ENCODE measurements at regions not wholly inside any gene's neighbourhood (a gene's known extent, or its start where the extent isn't known, plus 50 kb on each side); places are given as distances from the start of the nearest gene placed in this dataset.

GRCh38 chr14:87055007-87055406, 938.0 kb downstream of the GALC start:
- TF ChIP-seq CTCF (IDR thresholded peaks at IDR 0.05; ENCODE audit: low read depth, low read length, missing control alignments): no peak
- Histone ChIP-seq H3K4me3 (ENCODE audit: low read depth, low read length) (no peak overlapping the region), H3K27me3 (replicated peaks) (no peaks in the 10 kb centered on the region), H3K27ac (no peak overlapping the region), H3K36me3 (replicated peaks) (no peaks in the 10 kb centered on the region)
- in situ Hi-C loops (cut with HindIII; ENCODE audit: low pct_ligation_motif_present, low sequenced_read_pairs): no loop called here
- no peak for DNase-seq

- Histone ChIP-seq H3K4me3 (ENCODE audit: low read depth, low read length) (no peak overlapping the region), H3K36me3 (replicated peaks) (no peaks in the 10 kb centered on the region), H3K27me3 (replicated peaks) (no peaks in the 10 kb centered on the region), H3K27ac (no peak overlapping the region)
- TF ChIP-seq CTCF (IDR thresholded peaks at IDR 0.05; ENCODE audit: low read depth, low read length, missing control alignments): no peak
- in situ Hi-C loops (cut with HindIII; ENCODE audit: low pct_ligation_motif_present, low sequenced_read_pairs): no loop called here
- DNase-seq: no peak
Observed at GRCh38 chr14:87052646-87053225, 940.2 kb downstream of the GALC start.

GRCh38 chr14:87050421-87050820, 942.6 kb downstream of the GALC start:
- no peaks in the 10 kb centered on the region for H3K27me3 ChIP-seq (replicated peaks)
- TF ChIP-seq CTCF (IDR thresholded peaks at IDR 0.05; ENCODE audit: low read depth, low read length, missing control alignments): no peak
- no peaks in the 10 kb centered on the region for H3K36me3 ChIP-seq (replicated peaks)
- no peak overlapping the region for H3K27ac ChIP-seq
- in situ Hi-C loops (cut with HindIII; ENCODE audit: low pct_ligation_motif_present, low sequenced_read_pairs): no loop called here
- H3K4me3 ChIP-seq (ENCODE audit: low read depth, low read length): no peak overlapping the region
- DNase-seq: no peak

GRCh38 chr14:87049950-87050349, 943.0 kb downstream of the GALC start:
- H3K27me3 ChIP-seq (replicated peaks): no peaks in the 10 kb centered on the region
- TF ChIP-seq CTCF (IDR thresholded peaks at IDR 0.05; ENCODE audit: low read depth, low read length, missing control alignments): peak; percentile 46
- H3K36me3 ChIP-seq (replicated peaks): no peaks in the 10 kb centered on the region
- no peak overlapping the region for H3K27ac ChIP-seq
- no peak overlapping the region for H3K4me3 ChIP-seq (ENCODE audit: low read depth, low read length)
- peak; percentile 5 for DNase-seq
- in situ Hi-C loops (cut with HindIII; ENCODE audit: low pct_ligation_motif_present, low sequenced_read_pairs): no loop called here

- no peak overlapping the region for H3K27ac ChIP-seq
- no peaks in the 10 kb centered on the region for H3K36me3 ChIP-seq (replicated peaks)
- H3K27me3 ChIP-seq (replicated peaks): no peaks in the 10 kb centered on the region
- no peak for TF ChIP-seq CTCF (IDR thresholded peaks at IDR 0.05; ENCODE audit: low read depth, low read length, missing control alignments)
- in situ Hi-C loops (cut with HindIII; ENCODE audit: low pct_ligation_motif_present, low sequenced_read_pairs): no loop called here
- no peak overlapping the region for H3K4me3 ChIP-seq (ENCODE audit: low read depth, low read length)
- DNase-seq: no peak
Observed at GRCh38 chr14:87046960-87047359, 946.0 kb downstream of the GALC start.

- no peak for TF ChIP-seq CTCF (IDR thresholded peaks at IDR 0.05; ENCODE audit: low read depth, low read length, missing control alignments)
- in situ Hi-C loops (cut with HindIII; ENCODE audit: low pct_ligation_motif_present, low sequenced_read_pairs): no loop called here
- H3K27me3 ChIP-seq (replicated peaks): no peaks in the 10 kb centered on the region
- no peak overlapping the region for H3K4me3 ChIP-seq (ENCODE audit: low read depth, low read length)
- H3K27ac ChIP-seq: no peak overlapping the region
- H3K36me3 ChIP-seq (replicated peaks): no peaks in the 10 kb centered on the region
- DNase-seq: no peak
Observed at GRCh38 chr14:87045956-87046355, 947.0 kb downstream of the GALC start.
